ENCODE measurements at regions not wholly inside any gene's neighbourhood (a gene's known extent, or its start where the extent isn't known, plus 50 kb on each side); places are given as distances from the start of the nearest gene placed in this dataset.

DNA sequence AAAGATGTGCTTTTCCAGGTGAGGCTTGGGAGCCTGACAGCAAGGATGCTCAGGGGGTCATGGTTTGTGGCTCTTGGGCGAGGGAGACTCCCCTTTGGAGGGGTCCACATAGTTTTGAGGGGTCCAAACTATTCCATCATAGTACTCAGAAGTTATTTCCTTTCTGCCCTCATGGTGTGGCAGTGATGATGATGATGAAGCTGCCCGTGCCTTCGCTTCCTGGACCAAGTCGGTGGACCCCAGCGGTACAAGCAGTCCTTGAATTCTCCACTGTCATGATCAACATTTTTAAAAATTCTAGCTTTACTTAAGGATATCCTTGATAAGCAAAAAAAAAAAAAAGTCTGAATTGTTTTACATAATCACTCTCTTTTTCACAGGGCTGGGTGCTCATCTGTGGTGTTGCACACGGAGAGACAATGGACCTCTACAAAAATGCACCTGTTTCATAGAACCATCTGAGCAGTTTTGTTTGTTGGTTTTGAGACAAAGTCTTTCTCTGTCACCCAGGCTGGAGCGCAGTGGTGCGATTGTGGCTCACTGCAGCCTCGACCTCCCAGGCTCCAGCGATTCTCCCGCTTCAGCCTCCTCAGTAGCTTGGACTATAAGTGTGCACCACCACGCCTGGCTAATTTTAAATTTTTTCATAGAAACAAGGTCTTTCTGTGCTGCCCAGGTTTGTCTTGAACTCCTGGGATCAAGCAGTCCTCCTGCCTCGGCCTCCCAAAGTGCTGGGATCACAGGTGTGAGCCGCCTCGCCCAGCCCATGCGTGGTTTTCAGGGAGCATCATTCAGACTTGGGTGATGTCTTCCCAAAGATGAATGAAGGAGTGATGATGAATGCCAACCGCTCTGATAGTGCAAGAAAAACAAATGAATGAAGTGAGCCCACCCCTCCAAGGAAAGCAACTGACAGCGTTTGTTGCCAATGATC is 271.4 kb upstream of the HDAC4 start:
- TF ChIP-seq, protein P1, sequence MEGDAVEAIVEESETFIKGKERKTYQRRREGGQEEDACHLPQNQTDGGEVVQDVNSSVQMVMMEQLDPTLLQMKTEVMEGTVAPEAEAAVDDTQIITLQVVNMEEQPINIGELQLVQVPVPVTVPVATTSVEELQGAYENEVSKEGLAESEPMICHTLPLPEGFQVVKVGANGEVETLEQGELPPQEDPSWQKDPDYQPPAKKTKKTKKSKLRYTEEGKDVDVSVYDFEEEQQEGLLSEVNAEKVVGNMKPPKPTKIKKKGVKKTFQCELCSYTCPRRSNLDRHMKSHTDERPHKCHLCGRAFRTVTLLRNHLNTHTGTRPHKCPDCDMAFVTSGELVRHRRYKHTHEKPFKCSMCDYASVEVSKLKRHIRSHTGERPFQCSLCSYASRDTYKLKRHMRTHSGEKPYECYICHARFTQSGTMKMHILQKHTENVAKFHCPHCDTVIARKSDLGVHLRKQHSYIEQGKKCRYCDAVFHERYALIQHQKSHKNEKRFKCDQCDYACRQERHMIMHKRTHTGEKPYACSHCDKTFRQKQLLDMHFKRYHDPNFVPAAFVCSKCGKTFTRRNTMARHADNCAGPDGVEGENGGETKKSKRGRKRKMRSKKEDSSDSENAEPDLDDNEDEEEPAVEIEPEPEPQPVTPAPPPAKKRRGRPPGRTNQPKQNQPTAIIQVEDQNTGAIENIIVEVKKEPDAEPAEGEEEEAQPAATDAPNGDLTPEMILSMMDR (IDR thresholded peaks at IDR 0.05): no peak
- no peak for TF ChIP-seq EP300 (IDR thresholded peaks at IDR 0.05)
- no peak for TF ChIP-seq POLR2A (IDR thresholded peaks at IDR 0.05)
- no peak for TF ChIP-seq POLR2AphosphoS5 (IDR thresholded peaks at IDR 0.05)
- no peaks in the 10 kb centered on the region for H3K9me3 ChIP-seq
- H3K4me3 ChIP-seq: no peak overlapping the region
- H3K4me1 ChIP-seq: peaks cover 3% of the 10 kb centered on the region
- no peaks in the 10 kb centered on the region for H3K27me3 ChIP-seq
- peak in 1 of 2 donors; percentile 41 for DNase-seq (ENCODE audit: low spot score in 2 of 2)
- no peaks in the 10 kb centered on the region for H3K36me3 ChIP-seq
- 87% methylated on average over 18 of the region's 18 CpGs for WGBS
- H3K27ac ChIP-seq: no peak overlapping the region

DNA sequence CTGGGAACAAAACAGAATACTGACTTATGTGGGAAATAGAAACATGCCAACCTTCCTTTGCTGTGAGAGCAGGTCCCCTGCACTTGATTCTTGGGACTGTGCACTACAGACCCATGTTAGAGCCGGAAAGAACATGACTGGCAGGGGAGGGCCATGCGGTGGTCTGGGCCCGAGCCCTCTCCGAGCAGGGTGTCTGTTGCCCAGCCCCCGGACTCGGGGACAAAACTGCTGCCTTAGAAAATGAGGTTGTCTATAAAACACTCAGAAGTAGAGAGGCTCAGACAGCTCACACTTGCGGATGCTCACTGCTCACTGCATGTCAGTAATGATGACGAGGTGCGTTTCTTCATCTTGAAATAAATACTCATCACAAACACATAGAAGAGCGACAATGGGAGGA is 270.7 kb upstream of the HDAC4 start:
- H3K4me3 ChIP-seq: no peak overlapping the region
- H3K36me3 ChIP-seq: no peaks in the 10 kb centered on the region
- H3K27ac ChIP-seq: no peak overlapping the region
- peak in 1 of 2 donors; percentile 38 for DNase-seq (ENCODE audit: low spot score in 2 of 2)
- TF ChIP-seq, protein P1 (IDR thresholded peaks at IDR 0.05): no peak
- no peak for TF ChIP-seq EP300 (IDR thresholded peaks at IDR 0.05)
- TF ChIP-seq POLR2A (IDR thresholded peaks at IDR 0.05): no peak
- TF ChIP-seq POLR2AphosphoS5 (IDR thresholded peaks at IDR 0.05): no peak
- 96% methylated on average over 10 of the region's 10 CpGs for WGBS
- no peaks in the 10 kb centered on the region for H3K9me3 ChIP-seq
- peaks cover 9% of the 10 kb centered on the region for H3K4me1 ChIP-seq
- no peaks in the 10 kb centered on the region for H3K27me3 ChIP-seq

DNA sequence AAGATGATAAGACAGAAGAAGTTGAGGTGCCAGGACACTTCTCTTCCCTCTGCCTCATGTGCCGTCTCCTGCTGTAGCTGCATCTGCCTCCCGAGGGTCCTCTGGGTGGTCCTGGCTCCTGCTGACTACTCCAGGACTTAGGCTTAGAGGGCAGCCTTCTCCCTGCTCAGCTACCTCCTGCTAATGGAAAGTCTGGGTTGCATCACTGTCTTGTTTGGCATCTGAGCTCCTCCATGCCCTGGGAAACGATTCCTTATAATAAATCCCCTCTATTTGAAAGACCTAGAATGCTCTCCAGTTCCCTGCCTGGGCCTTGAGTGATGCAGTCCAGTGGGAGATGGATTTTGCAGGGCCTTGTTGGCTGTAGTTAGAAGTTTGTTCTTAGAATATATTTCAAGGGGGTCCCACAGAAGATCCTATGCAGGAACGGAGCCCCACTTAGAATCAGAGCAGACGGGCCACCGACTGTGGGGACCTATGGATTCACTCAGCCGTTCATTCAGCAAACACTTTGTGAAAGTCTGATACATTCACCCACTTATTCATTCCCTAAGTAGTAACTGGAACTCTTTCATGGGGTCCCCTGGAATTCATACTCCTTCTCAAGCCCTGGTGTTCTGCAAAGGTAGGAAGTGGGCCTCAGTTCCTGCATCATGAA is 269.8 kb upstream of the HDAC4 start:
- Histone ChIP-seq H3K4me3 (no peak overlapping the region), H3K36me3 (no peaks in the 10 kb centered on the region), H3K27me3 (no peaks in the 10 kb centered on the region), H3K27ac (no peak overlapping the region), H3K4me1 (peaks cover 14% of the 10 kb centered on the region), H3K9me3 (no peaks in the 10 kb centered on the region)
- TF ChIP-seq POLR2AphosphoS5 (IDR thresholded peaks at IDR 0.05) (no peak), POLR2A (IDR thresholded peaks at IDR 0.05) (no peak), EP300 (IDR thresholded peaks at IDR 0.05) (no peak)
- TF ChIP-seq, protein P1 (IDR thresholded peaks at IDR 0.05): no peak
- 93% methylated on average over 6 of the region's 7 CpGs for WGBS
- peak in 1 of 2 donors; percentile 48 for DNase-seq (ENCODE audit: low spot score in 2 of 2)

DNA sequence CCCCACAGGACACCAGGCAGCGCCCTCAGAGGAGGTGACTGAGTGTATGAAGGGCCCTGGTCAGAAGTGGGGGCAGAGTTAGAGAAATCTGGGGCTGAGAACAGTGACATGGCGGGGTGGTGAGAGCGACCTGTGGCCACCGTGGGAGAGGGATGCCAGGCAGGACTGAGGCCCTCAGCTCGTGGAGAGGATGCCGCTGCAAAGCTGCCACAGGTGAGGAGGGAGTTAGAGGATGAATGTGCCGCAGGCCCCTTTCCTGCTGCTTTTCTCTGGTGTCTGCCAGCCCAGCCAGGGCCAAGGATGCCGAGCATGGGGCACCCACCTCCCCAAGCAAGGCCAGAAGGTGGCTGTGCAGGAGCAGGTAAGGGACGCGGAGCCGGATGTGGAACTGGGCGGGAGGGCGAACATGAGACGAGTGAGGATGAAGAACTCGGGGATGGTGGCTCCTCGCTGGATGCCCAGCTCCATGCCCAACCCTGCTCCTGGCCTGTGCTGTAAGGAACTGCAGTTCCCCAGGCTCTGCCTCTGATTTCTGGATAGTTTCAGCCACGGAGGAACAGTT is 269.2 kb upstream of the HDAC4 start:
- Histone ChIP-seq H3K9me3 (no peaks in the 10 kb centered on the region), H3K27me3 (no peaks in the 10 kb centered on the region), H3K27ac (no peak overlapping the region), H3K4me1 (peaks cover 14% of the 10 kb centered on the region), H3K4me3 (no peak overlapping the region), H3K36me3 (no peaks in the 10 kb centered on the region)
- 97% methylated on average over 17 of the region's 17 CpGs for WGBS
- TF ChIP-seq EP300 (IDR thresholded peaks at IDR 0.05) (no peak), POLR2AphosphoS5 (IDR thresholded peaks at IDR 0.05) (no peak), POLR2A (IDR thresholded peaks at IDR 0.05) (no peak)
- TF ChIP-seq, protein P1 (IDR thresholded peaks at IDR 0.05): no peak
- DNase-seq (ENCODE audit: low spot score in 2 of 2): peak in 1 of 2 donors; percentile 68

Data from suprapubic skin (tissue), 4 donors.